Spleen (tissue), 11 donors: ENCODE measurements at regions not wholly inside any gene's neighbourhood (a gene's known extent, or its start where the extent isn't known, plus 50 kb on each side); places are given as distances from the start of the nearest gene placed in this dataset.

ENCODE experiments used
- DNase-seq: peaks from one replicate; pipeline ENCODE4 v3.0.0-alpha.2; 2020
- H3K27ac ChIP-seq, 8 donors: fragments of 200-600 bp; sonication (generic) in 7 of 8; 1 replicate in 4 of 8; 2 replicates in 4 of 8; pipeline versions ENCODE4 v1.5.0 to v1.8.0; 2016 to 2021; ENCODE audit warnings: inconsistent platforms in 4 of 8, mild to moderate bottlenecking in 4 of 8, moderate library complexity in 1 of 8
- H3K27me3 ChIP-seq, 7 donors: fragments of 200-600 bp; sonication (generic) in 6 of 7; replicated peaks in 1 of 7; 1 replicate in 4 of 7; 2 replicates in 3 of 7; pipeline versions ENCODE4 v1.5.0 to v1.8.0; 2016 to 2021; ENCODE audit warnings: inconsistent platforms in 3 of 7, mild to moderate bottlenecking in 1 of 7
- H3K36me3 ChIP-seq, 6 donors: fragments of 200-600 bp; sonication (generic) in 5 of 6; 1 replicate in 4 of 6; 2 replicates in 2 of 6; pipeline versions ENCODE4 v1.5.0 to v1.8.0; 2016 to 2021; ENCODE audit warnings: inconsistent platforms in 2 of 6
- H3K4me1 ChIP-seq, 6 donors: fragments of 200-600 bp; sonication (generic) in 5 of 6; 1 replicate in 3 of 6; 2 replicates in 3 of 6; pipeline versions ENCODE4 v1.5.0 to v1.8.0; 2016 to 2021; ENCODE audit warnings: inconsistent platforms in 3 of 6
- H3K4me3 ChIP-seq, 8 donors: fragments of 200-600 bp; sonication (generic) in 7 of 8; 1 replicate in 4 of 8; 2 replicates in 4 of 8; pipeline versions ENCODE4 v1.5.0 to v1.8.0; 2016 to 2021; ENCODE audit warnings: inconsistent platforms in 4 of 8, mild to moderate bottlenecking in 4 of 8, moderate library complexity in 2 of 8
- H3K9me3 ChIP-seq, 8 donors: fragments of 200-600 bp; sonication (generic) in 7 of 8; 1 replicate in 4 of 8; 2 replicates in 4 of 8; pipeline versions ENCODE4 v1.5.0 to v1.8.0; 2016 to 2021; ENCODE audit warnings: inconsistent platforms in 4 of 8
- CTCF ChIP-seq, 11 experiments: fragments of 200-600 bp in 7 of 11; fragments of 450-650 bp in 4 of 11; sonication (generic) in 4 of 11; IDR thresholded peaks in 8 of 11; conservative IDR thresholded peaks in 3 of 11; 1 replicate in 7 of 11; 2 replicates in 4 of 11; pipeline versions ENCODE4 v1.4.0 to v1.8.0; 2016 to 2021; ENCODE audit warnings: antibody characterized with exemption in 11 of 11, inconsistent platforms in 4 of 11, mild to moderate bottlenecking in 1 of 11
- POLR2A ChIP-seq, 3 donors: fragments of 450-650 bp; IDR thresholded peaks; one replicate each; pipeline ENCODE4 v1.5.1; 2017; ENCODE audit warnings: antibody characterized with exemption in 3 of 3, mild to moderate bottlenecking in 1 of 3
- POLR2AphosphoS5 ChIP-seq, 3 donors: sonication (generic); formaldehyde crosslinking; IDR thresholded peaks; one replicate each; pipeline ENCODE4 v1.5.1; 2017; ENCODE audit warnings: antibody characterized with exemption in 3 of 3
- WGBS, 5 donors: extraction: QIAGEN DNeasy Blood & Tissue Kit in 3 of 5; methylation state at CpG; one replicate each; pipeline versions ENCODE4 v1.1.5 to v1.1.7; 2013 to 2018; 5-methylcytosine and 5-hydroxymethylcytosine counted together
- intact Hi-C: fragments of 100-400 bp; cut with DNase I; formaldehyde crosslinking; loops from one replicate; pipeline ENCODE4 v1.15.0; 2023; ENCODE audit warnings: low total_unique reads
- donor health status: healthy with polysubstance abuse.
- donor health status: DM: no; HTN: no; CAD: no; lungs with moderate emphysema.
- donor health status: DM: no; HTN: no; CAD: no.
- donor health status: Bipolar disorder and iron deficiency.
- donor health status: healthy.
- donor health status: DM: no; HTN: no; CAD: no.
- donor health status: DM: yes; HTN: yes; CAD: no.

DNA sequence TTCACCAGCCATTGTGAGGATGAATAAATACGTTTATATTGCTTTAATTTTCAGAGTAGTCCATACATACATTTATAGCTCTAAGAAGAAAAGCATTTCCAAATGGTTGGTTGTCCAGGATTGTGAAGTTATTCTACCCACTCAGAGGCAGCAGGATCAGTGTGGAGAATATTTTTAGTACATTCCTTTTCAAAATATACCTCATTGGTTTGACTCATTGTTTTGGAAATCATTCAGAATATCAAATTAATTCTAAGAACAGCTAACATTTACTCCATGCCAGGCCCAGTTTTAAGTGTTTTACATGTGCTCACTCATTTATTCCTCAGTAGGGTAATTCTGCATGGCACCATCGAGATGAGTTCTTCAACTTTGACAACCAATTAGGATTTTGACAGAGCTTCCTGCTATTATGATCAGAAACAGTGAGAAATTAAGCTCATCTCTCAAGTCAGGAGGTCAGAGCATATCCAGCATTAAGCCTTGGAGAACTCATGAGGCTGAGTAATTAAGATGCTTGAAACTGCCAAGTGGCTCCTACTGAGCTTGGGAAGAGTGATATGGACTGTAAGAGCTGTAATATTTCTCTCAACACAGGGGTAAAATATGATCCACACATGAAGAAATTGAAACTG, 153.3 kb upstream of the CLEC14A start:
- no peak for DNase-seq
- TF ChIP-seq POLR2A (IDR thresholded peaks at IDR 0.05) (no peak), CTCF (IDR thresholded peaks at IDR 0.05 in 8 of 11, conservative IDR thresholded peaks at IDR 0.05 in 3 of 11) (no peak), POLR2AphosphoS5 (IDR thresholded peaks at IDR 0.05) (no peak)
- H3K9me3 ChIP-seq: peaks cover 0 to 8% (median 0%) of the 10 kb centered on the region in 8 donors
- no peak overlapping the region for H3K4me3 ChIP-seq
- H3K27me3 ChIP-seq: no peaks in the 10 kb centered on the region
- H3K36me3 ChIP-seq: no peaks in the 10 kb centered on the region
- intact Hi-C loops: no loop called here
- H3K27ac ChIP-seq: no peak overlapping the region
- 51 to 80% (median 65%) methylated on average over 2 of the region's 2 CpGs for WGBS, 5 donors
- H3K4me1 ChIP-seq: no peaks in the 10 kb centered on the region

DNA sequence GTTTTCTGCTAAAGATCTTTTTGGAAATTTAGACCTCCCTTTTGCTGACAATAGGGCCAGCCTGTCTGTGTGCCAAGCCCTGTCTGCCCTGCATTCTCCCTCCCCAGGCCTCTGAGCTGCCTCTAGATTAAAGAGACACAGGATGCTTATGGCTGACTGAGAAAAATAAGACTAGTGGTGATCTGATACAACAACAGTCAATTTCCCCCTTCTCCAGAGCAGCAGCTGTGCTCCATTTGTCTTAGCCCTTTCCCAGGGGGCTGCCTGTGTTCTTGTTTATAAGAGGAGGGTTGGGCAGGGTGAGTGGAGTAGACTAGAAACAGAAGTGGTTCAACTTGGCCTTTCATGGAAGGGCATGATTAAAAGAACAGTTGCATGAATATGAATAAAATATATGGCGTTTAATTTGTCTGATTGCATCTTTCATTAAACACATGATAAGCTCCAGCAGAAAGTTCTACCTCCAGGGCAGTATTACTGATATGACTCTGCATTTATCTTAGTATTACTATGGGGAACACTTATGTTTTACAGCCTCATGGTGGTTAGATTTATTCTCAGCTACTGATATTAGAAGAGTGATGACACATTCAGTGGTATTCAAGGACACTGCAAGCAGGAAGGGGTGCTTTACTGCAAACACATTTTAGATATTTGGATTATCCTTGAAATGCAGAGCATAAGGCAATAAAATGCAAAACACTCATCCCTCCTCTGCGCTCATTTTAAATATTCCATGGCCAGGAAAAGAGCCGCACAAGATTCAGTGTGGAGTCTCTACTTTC, 150.2 kb upstream of the CLEC14A start:
- intact Hi-C loops: no loop called here
- WGBS, 5 donors: 74 to 82% (median 78%) methylated on average over 3 of the region's 3 CpGs
- no peak overlapping the region for H3K27ac ChIP-seq
- TF ChIP-seq POLR2A (IDR thresholded peaks at IDR 0.05) (no peak), CTCF (IDR thresholded peaks at IDR 0.05 in 8 of 11, conservative IDR thresholded peaks at IDR 0.05 in 3 of 11) (no peak), POLR2AphosphoS5 (IDR thresholded peaks at IDR 0.05) (no peak)
- H3K4me3 ChIP-seq: no peak overlapping the region
- DNase-seq: no peak
- no peaks in the 10 kb centered on the region for H3K36me3 ChIP-seq
- no peaks in the 10 kb centered on the region for H3K27me3 ChIP-seq
- H3K9me3 ChIP-seq: no peaks in the 10 kb centered on the region
- no peaks in the 10 kb centered on the region for H3K4me1 ChIP-seq

DNA sequence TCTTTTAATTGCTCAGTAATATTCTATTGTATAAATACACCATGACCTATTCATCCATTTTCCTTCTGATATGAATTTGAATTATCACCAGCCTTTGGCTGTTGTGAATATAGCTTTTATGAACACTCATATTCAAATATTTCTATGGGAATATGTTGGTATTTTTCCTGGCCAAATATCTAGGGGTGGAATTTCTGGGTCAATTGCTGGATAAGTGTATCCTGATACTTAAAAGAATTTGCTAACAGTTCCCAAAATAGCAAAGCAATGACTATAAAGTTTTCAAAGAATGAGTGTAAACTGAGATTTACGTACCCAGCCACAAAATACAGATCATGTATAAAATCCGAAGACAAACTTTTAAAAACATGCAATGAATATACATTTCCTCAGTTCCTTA, 148.7 kb upstream of the CLEC14A start:
- Histone ChIP-seq H3K4me3 (no peak overlapping the region), H3K27me3 (no peaks in the 10 kb centered on the region), H3K36me3 (no peaks in the 10 kb centered on the region), H3K4me1 (no peaks in the 10 kb centered on the region), H3K27ac (no peak overlapping the region), H3K9me3 (no peaks in the 10 kb centered on the region)
- TF ChIP-seq POLR2A (IDR thresholded peaks at IDR 0.05) (no peak), CTCF (IDR thresholded peaks at IDR 0.05 in 8 of 11, conservative IDR thresholded peaks at IDR 0.05 in 3 of 11) (no peak), POLR2AphosphoS5 (IDR thresholded peaks at IDR 0.05) (no peak)
- intact Hi-C loops: no loop called here
- no peak for DNase-seq
- WGBS, 5 donors: 70 to 81% (median 77%) methylated on average over 2 of the region's 2 CpGs

GRCh38 chr14:38404100-38404541, 148.2 kb upstream of the CLEC14A start:
- no peak overlapping the region for H3K27ac ChIP-seq
- 62 to 91% (median 88%) methylated on average over 1 of the region's 1 CpG for WGBS, 5 donors
- H3K9me3 ChIP-seq: no peaks in the 10 kb centered on the region
- H3K4me3 ChIP-seq: no peak overlapping the region
- no peaks in the 10 kb centered on the region for H3K36me3 ChIP-seq
- TF ChIP-seq CTCF (IDR thresholded peaks at IDR 0.05 in 8 of 11, conservative IDR thresholded peaks at IDR 0.05 in 3 of 11): no peak
- no peak for TF ChIP-seq POLR2AphosphoS5 (IDR thresholded peaks at IDR 0.05)
- TF ChIP-seq POLR2A (IDR thresholded peaks at IDR 0.05): no peak
- H3K27me3 ChIP-seq: no peaks in the 10 kb centered on the region
- DNase-seq: no peak
- no peaks in the 10 kb centered on the region for H3K4me1 ChIP-seq
- intact Hi-C loops: no loop called here
